HEK293 (cell line): ENCODE measurements at regions not wholly inside any gene's neighbourhood (a gene's known extent, or its start where the extent isn't known, plus 50 kb on each side); places are given as distances from the start of the nearest gene placed in this dataset.

Experiments
- BCL11A ChIP-seq: fragments of 450-650 bp; formaldehyde crosslinking; IDR thresholded peaks from 2 replicates; pipeline ENCODE4 v1.5.1; 2016; ENCODE audit warnings: low read depth, missing biosample characterization, missing genetic modification characterization
- KLF9 ChIP-seq: fragments of 450-650 bp; formaldehyde crosslinking; IDR thresholded peaks from 2 replicates; pipeline ENCODE4 v1.5.1; 2016; ENCODE audit warnings: missing biosample characterization, missing genetic modification characterization, low read depth
- OVOL3 ChIP-seq: fragments of 450-650 bp; formaldehyde crosslinking; IDR thresholded peaks from 2 replicates; pipeline ENCODE4 v1.5.1; 2016; ENCODE audit warnings: missing biosample characterization, missing genetic modification characterization
- SP2 ChIP-seq: fragments of 450-650 bp; formaldehyde crosslinking; IDR thresholded peaks from 2 replicates; pipeline ENCODE4 v1.5.1; 2016; ENCODE audit warnings: missing biosample characterization, missing genetic modification characterization
- SP3 ChIP-seq: fragments of 450-650 bp; formaldehyde crosslinking; IDR thresholded peaks from 2 replicates; pipeline ENCODE4 v1.5.1; 2016; ENCODE audit warnings: missing biosample characterization, missing genetic modification characterization
- ZBTB20 ChIP-seq: fragments of 450-650 bp; formaldehyde crosslinking; IDR thresholded peaks from 2 replicates; pipeline ENCODE4 v1.5.1; 2016; ENCODE audit warnings: missing biosample characterization, missing genetic modification characterization
- ZFP69B ChIP-seq: fragments of 450-650 bp; formaldehyde crosslinking; IDR thresholded peaks from 2 replicates; pipeline ENCODE4 v1.5.1; 2016; ENCODE audit warnings: missing biosample characterization, missing genetic modification characterization
- ZIC2 ChIP-seq: fragments of 450-650 bp; formaldehyde crosslinking; IDR thresholded peaks from 2 replicates; pipeline ENCODE4 v1.5.1; 2016; ENCODE audit warnings: missing biosample characterization, missing genetic modification characterization
- ZNF169 ChIP-seq: fragments of 450-650 bp; formaldehyde crosslinking; IDR thresholded peaks from 2 replicates; pipeline ENCODE4 v1.5.1; 2016; ENCODE audit warnings: missing biosample characterization, missing genetic modification characterization
- ZNF211 ChIP-seq: fragments of 450-650 bp; formaldehyde crosslinking; IDR thresholded peaks from 2 replicates; pipeline ENCODE4 v1.5.1; 2016; ENCODE audit warnings: low read depth, missing biosample characterization, missing genetic modification characterization
- ZNF391 ChIP-seq: fragments of 450-650 bp; formaldehyde crosslinking; IDR thresholded peaks from 2 replicates; pipeline ENCODE4 v1.5.1; 2016; ENCODE audit warnings: low read depth, missing biosample characterization, missing genetic modification characterization, borderline replicate concordance
- ZNF394 ChIP-seq: fragments of 450-650 bp; formaldehyde crosslinking; IDR thresholded peaks from 2 replicates; pipeline ENCODE4 v1.5.1; 2016; ENCODE audit warnings: missing biosample characterization, missing genetic modification characterization, mild to moderate bottlenecking, moderate library complexity, borderline replicate concordance
- ZNF510 ChIP-seq: fragments of 450-650 bp; formaldehyde crosslinking; IDR thresholded peaks from 2 replicates; pipeline ENCODE4 v1.5.1; 2018; ENCODE audit warnings: mild to moderate bottlenecking, missing genetic modification characterization, missing biosample characterization; ENCODE audit not compliant: insufficient replicate concordance
- ZNF555 ChIP-seq: fragments of 450-650 bp; formaldehyde crosslinking; conservative IDR thresholded peaks from 2 replicates; pipeline ENCODE4 v1.5.1; 2017; ENCODE audit warnings: missing biosample characterization, mild to moderate bottlenecking, missing genetic modification characterization, inconsistent platforms
- ZNF629 ChIP-seq: fragments of 450-650 bp; formaldehyde crosslinking; IDR thresholded peaks from 2 replicates; pipeline ENCODE4 v1.5.1; 2017; ENCODE audit warnings: missing biosample characterization, missing genetic modification characterization
- ZNF76 ChIP-seq: fragments of 450-650 bp; formaldehyde crosslinking; IDR thresholded peaks from 2 replicates; pipeline ENCODE4; 2016; ENCODE audit warnings: low read depth, missing biosample characterization, missing genetic modification characterization, borderline replicate concordance
- ZSCAN30 ChIP-seq: fragments of 450-650 bp; IDR thresholded peaks from 2 replicates; pipeline ENCODE4 v1.5.1; 2018; ENCODE audit warnings: missing biosample characterization, mild to moderate bottlenecking, missing genetic modification characterization, moderate library complexity
- TF ChIP-seq, protein P1 (sequence below): fragments of 450-650 bp; formaldehyde crosslinking; IDR thresholded peaks from 2 replicates; pipeline ENCODE4 v1.5.1; 2016; ENCODE audit warnings: missing biosample characterization, missing genetic modification characterization, borderline replicate concordance
- TF ChIP-seq, protein P2 (sequence below): fragments of 450-650 bp; formaldehyde crosslinking; IDR thresholded peaks from 2 replicates; pipeline ENCODE4 v1.5.1; 2016; ENCODE audit warnings: missing biosample characterization, missing genetic modification characterization
- TF ChIP-seq, protein P3 (sequence below): fragments of 450-650 bp; formaldehyde crosslinking; IDR thresholded peaks from 2 replicates; pipeline ENCODE4 v1.5.1; 2016; ENCODE audit warnings: missing biosample characterization, missing genetic modification characterization
- TF ChIP-seq, protein P4 (sequence below): fragments of 450-650 bp; formaldehyde crosslinking; IDR thresholded peaks from 2 replicates; pipeline ENCODE4 v1.5.1; 2016; ENCODE audit warnings: missing biosample characterization, missing genetic modification characterization

DNA sequence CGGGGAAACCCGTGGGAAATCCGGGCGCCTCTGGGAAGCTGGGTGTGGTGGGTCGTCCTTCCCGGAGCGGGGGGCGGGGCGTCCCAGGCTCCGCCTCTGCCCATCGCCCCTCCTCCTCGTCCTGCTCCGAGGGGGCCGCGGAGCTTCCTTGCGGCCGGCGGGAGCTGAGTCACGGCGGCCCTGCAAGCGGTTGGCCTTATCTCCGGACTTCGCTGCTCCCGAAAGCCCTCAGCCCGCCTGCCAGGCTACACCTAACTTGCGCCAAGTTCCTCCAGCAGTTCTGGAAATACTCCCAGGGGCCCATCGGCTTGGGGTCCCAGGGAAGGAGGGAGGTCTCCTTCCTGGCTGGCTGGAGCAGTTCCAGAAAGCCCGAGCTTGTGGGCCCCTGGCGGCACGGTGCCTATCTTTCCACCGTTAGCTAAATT is 54.1 kb upstream of the CDKN2AIPNL start (continued):
- peak; percentile 88 for TF ChIP-seq ZBTB20
- TF ChIP-seq, protein P1, sequence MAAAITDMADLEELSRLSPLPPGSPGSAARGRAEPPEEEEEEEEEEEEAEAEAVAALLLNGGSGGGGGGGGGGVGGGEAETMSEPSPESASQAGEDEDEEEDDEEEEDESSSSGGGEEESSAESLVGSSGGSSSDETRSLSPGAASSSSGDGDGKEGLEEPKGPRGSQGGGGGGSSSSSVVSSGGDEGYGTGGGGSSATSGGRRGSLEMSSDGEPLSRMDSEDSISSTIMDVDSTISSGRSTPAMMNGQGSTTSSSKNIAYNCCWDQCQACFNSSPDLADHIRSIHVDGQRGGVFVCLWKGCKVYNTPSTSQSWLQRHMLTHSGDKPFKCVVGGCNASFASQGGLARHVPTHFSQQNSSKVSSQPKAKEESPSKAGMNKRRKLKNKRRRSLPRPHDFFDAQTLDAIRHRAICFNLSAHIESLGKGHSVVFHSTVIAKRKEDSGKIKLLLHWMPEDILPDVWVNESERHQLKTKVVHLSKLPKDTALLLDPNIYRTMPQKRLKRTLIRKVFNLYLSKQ (tag by site-specific recombination): no peak
- peak; percentile 87 for TF ChIP-seq ZFP69B (tag by site-specific recombination)
- TF ChIP-seq ZNF211 (tag by site-specific recombination): no peak
- TF ChIP-seq, protein P2, sequence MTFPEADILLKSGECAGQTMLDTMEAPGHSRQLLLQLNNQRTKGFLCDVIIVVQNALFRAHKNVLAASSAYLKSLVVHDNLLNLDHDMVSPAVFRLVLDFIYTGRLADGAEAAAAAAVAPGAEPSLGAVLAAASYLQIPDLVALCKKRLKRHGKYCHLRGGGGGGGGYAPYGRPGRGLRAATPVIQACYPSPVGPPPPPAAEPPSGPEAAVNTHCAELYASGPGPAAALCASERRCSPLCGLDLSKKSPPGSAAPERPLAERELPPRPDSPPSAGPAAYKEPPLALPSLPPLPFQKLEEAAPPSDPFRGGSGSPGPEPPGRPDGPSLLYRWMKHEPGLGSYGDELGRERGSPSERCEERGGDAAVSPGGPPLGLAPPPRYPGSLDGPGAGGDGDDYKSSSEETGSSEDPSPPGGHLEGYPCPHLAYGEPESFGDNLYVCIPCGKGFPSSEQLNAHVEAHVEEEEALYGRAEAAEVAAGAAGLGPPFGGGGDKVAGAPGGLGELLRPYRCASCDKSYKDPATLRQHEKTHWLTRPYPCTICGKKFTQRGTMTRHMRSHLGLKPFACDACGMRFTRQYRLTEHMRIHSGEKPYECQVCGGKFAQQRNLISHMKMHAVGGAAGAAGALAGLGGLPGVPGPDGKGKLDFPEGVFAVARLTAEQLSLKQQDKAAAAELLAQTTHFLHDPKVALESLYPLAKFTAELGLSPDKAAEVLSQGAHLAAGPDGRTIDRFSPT (tag by site-specific recombination): peak; percentile 76
- peak; percentile 52; the same call in 1 of the 2 replicates for TF ChIP-seq ZNF391 (tag by site-specific recombination)
- TF ChIP-seq, protein P3, sequence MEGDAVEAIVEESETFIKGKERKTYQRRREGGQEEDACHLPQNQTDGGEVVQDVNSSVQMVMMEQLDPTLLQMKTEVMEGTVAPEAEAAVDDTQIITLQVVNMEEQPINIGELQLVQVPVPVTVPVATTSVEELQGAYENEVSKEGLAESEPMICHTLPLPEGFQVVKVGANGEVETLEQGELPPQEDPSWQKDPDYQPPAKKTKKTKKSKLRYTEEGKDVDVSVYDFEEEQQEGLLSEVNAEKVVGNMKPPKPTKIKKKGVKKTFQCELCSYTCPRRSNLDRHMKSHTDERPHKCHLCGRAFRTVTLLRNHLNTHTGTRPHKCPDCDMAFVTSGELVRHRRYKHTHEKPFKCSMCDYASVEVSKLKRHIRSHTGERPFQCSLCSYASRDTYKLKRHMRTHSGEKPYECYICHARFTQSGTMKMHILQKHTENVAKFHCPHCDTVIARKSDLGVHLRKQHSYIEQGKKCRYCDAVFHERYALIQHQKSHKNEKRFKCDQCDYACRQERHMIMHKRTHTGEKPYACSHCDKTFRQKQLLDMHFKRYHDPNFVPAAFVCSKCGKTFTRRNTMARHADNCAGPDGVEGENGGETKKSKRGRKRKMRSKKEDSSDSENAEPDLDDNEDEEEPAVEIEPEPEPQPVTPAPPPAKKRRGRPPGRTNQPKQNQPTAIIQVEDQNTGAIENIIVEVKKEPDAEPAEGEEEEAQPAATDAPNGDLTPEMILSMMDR (tag by site-specific recombination): peak; percentile 48; the same call in 1 of the 2 replicates
- TF ChIP-seq OVOL3: 0 out of 2 replicates have a peak, but pooled peaks have one; percentile 20
- no peak for TF ChIP-seq ZNF510
- peak; percentile 31; the same call in 1 of the 2 replicates for TF ChIP-seq ZIC2
- 0 out of 2 replicates have a peak, but pooled peaks have one; percentile 22 for TF ChIP-seq ZSCAN30 (tag by site-specific recombination)
- TF ChIP-seq BCL11A (tag by site-specific recombination): peak; percentile 24; the same call in 1 of the 2 replicates
- peak; percentile 82 for TF ChIP-seq SP3
- peak; percentile 80 for TF ChIP-seq SP2
- no peak for TF ChIP-seq ZNF555 (tag by site-specific recombination)
- peak; percentile 70; the same call in 1 of the 2 replicates for TF ChIP-seq KLF9
- TF ChIP-seq ZNF169 (tag by site-specific recombination): no peak
- TF ChIP-seq ZNF629 (tag by site-specific recombination): peak; percentile 44; the same call in 1 of the 2 replicates
- TF ChIP-seq ZNF76 (tag by site-specific recombination): peak; percentile 88
- TF ChIP-seq, protein P4, sequence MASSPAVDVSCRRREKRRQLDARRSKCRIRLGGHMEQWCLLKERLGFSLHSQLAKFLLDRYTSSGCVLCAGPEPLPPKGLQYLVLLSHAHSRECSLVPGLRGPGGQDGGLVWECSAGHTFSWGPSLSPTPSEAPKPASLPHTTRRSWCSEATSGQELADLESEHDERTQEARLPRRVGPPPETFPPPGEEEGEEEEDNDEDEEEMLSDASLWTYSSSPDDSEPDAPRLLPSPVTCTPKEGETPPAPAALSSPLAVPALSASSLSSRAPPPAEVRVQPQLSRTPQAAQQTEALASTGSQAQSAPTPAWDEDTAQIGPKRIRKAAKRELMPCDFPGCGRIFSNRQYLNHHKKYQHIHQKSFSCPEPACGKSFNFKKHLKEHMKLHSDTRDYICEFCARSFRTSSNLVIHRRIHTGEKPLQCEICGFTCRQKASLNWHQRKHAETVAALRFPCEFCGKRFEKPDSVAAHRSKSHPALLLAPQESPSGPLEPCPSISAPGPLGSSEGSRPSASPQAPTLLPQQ: peak; percentile 93
- peak; percentile 36; the same call in 1 of the 2 replicates for TF ChIP-seq ZNF394
- TF ChIP-seq, all 188 proteins: peak for 29
